GM23248 (cell line): ENCODE measurements at regions not wholly inside any gene's neighbourhood (a gene's known extent, or its start where the extent isn't known, plus 50 kb on each side); places are given as distances from the start of the nearest gene placed in this dataset.

Experiments
- EZH2 ChIP-seq: fragments of 200-600 bp; sonication (generic); IDR thresholded peaks from 2 replicates; pipeline ENCODE4 v1.6.1; 2018; ENCODE audit warnings: antibody characterized with exemption, mild to moderate bottlenecking; ENCODE audit not compliant: insufficient read depth, poor library complexity, severe bottlenecking
- EZH2phosphoT487 ChIP-seq: fragments of 200-600 bp; sonication (generic); IDR thresholded peaks from 2 replicates; pipeline ENCODE4 v1.6.1; 2018; ENCODE audit warnings: antibody characterized with exemption, moderate library complexity, mild to moderate bottlenecking, low read depth; ENCODE audit not compliant: insufficient read depth

GRCh38 chr2:177063331-177063730, 149.3 kb upstream of the HNRNPA3 start:
- no peak for TF ChIP-seq EZH2phosphoT487
- no peak for TF ChIP-seq EZH2
